ENCODE measurements at regions not wholly inside any gene's neighbourhood (a gene's known extent, or its start where the extent isn't known, plus 50 kb on each side); places are given as distances from the start of the nearest gene placed in this dataset.
"Not testable (repeated sequence)": the region's sequence is repeated elsewhere in the genome, so short reads cannot be mapped to it uniquely, and the experiment has no call there.

DNA sequence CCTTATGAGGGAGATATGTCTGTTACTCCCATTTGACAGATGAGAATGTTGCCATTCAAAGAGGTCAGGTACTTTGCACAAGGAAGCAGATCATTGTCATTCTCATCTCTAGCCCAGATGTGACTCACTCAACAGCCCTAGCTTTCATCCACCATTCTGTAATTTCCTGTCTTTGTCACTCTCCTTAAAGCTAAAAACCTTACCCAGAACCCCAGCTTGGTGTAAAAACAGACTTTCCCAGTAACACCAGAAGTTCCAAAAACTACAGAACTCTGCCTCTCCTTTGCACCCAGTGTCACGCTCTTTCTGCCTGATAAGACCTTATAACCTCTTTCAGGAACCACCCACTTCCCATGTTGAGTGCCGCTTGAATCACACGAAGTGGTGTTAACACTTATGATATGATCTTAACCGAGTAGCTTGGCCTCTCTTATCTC is 89.1 kb upstream of the SP4 start:
- Mint-ChIP-seq H3K4me1 (ENCODE audit: low read depth, unreplicated experiment) (no peaks in the 10 kb centered on the region), H3K4me3 (ENCODE audit: unreplicated experiment) (no peak overlapping the region), H3K27ac (ENCODE audit: unreplicated experiment) (no peak overlapping the region), H3K27me3 (ENCODE audit: unreplicated experiment) (no peaks in the 10 kb centered on the region), H3K9me3 (ENCODE audit: unreplicated experiment) (peaks cover 6% of the 10 kb centered on the region), H3K36me3 (ENCODE audit: unreplicated experiment) (no peaks in the 10 kb centered on the region)
- DNase-seq = no peak
- TF ChIP-seq, protein P1, sequence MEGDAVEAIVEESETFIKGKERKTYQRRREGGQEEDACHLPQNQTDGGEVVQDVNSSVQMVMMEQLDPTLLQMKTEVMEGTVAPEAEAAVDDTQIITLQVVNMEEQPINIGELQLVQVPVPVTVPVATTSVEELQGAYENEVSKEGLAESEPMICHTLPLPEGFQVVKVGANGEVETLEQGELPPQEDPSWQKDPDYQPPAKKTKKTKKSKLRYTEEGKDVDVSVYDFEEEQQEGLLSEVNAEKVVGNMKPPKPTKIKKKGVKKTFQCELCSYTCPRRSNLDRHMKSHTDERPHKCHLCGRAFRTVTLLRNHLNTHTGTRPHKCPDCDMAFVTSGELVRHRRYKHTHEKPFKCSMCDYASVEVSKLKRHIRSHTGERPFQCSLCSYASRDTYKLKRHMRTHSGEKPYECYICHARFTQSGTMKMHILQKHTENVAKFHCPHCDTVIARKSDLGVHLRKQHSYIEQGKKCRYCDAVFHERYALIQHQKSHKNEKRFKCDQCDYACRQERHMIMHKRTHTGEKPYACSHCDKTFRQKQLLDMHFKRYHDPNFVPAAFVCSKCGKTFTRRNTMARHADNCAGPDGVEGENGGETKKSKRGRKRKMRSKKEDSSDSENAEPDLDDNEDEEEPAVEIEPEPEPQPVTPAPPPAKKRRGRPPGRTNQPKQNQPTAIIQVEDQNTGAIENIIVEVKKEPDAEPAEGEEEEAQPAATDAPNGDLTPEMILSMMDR (IDR thresholded peaks at IDR 0.05; ENCODE audit: partially characterized antibody, unreplicated experiment) = no peak

- H3K27ac Mint-ChIP-seq (ENCODE audit: unreplicated experiment); H3K27me3 Mint-ChIP-seq (ENCODE audit: unreplicated experiment); H3K9me3 Mint-ChIP-seq (ENCODE audit: unreplicated experiment); H3K4me1 Mint-ChIP-seq (ENCODE audit: low read depth, unreplicated experiment); DNase-seq; H3K4me3 Mint-ChIP-seq (ENCODE audit: unreplicated experiment); H3K36me3 Mint-ChIP-seq (ENCODE audit: unreplicated experiment): not testable (repeated sequence)
Observed at GRCh38 chr7:21344900-21345299, 83.0 kb upstream of the SP4 start.

DNA sequence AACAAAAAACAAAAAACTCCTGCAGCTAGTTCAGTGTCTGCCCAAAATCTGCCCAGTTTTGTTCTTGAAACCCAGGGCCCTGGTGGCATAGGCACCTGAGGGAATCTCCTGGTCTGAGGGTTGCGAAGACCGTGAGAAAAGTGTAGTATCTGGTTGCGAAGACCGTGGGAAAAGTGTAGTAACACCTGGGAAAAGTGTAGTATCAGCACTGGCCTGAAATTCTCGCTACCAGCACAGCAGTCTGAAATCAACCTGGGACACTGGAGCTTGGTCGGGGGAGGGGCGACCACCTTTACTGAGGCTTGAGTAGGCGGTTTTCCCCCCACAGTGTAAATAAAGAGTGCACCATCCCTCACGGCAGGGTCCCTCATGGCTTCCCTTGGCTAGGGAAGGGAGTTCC is 82.5 kb upstream of the SP4 start:
- DNase-seq = no peak
- no peaks in the 10 kb centered on the region for H3K27me3 Mint-ChIP-seq (ENCODE audit: unreplicated experiment)
- no peaks in the 10 kb centered on the region for H3K36me3 Mint-ChIP-seq (ENCODE audit: unreplicated experiment)
- H3K4me1 Mint-ChIP-seq (ENCODE audit: low read depth, unreplicated experiment) = no peaks in the 10 kb centered on the region
- H3K9me3 Mint-ChIP-seq (ENCODE audit: unreplicated experiment) = peaks cover 2% of the 10 kb centered on the region
- no peak overlapping the region for H3K4me3 Mint-ChIP-seq (ENCODE audit: unreplicated experiment)
- TF ChIP-seq, protein P1 (IDR thresholded peaks at IDR 0.05; ENCODE audit: partially characterized antibody, unreplicated experiment) = no peak
- H3K27ac Mint-ChIP-seq (ENCODE audit: unreplicated experiment) = no peak overlapping the region

GRCh38 chr7:21346297-21346696 is 81.6 kb upstream of the SP4 start:
- DNase-seq = no peak
- H3K4me1 Mint-ChIP-seq (ENCODE audit: low read depth, unreplicated experiment) = no peaks in the 10 kb centered on the region

GRCh38 chr7:21352540-21353387 is 75.1 kb upstream of the SP4 start:
- no peak overlapping the region for H3K27ac Mint-ChIP-seq (ENCODE audit: unreplicated experiment)
- no peaks in the 10 kb centered on the region for H3K4me1 Mint-ChIP-seq (ENCODE audit: low read depth, unreplicated experiment)
- no peaks in the 10 kb centered on the region for H3K9me3 Mint-ChIP-seq (ENCODE audit: unreplicated experiment)
- TF ChIP-seq, protein P1 (IDR thresholded peaks at IDR 0.05; ENCODE audit: partially characterized antibody, unreplicated experiment) = no peak
- no peak for DNase-seq
- H3K27me3 Mint-ChIP-seq (ENCODE audit: unreplicated experiment) = no peaks in the 10 kb centered on the region
- no peaks in the 10 kb centered on the region for H3K36me3 Mint-ChIP-seq (ENCODE audit: unreplicated experiment)
- no peak overlapping the region for H3K4me3 Mint-ChIP-seq (ENCODE audit: unreplicated experiment)

More at GRCh38 chr7:21346297-21346696, 81.6 kb upstream of the SP4 start:
- TF ChIP-seq, protein P1 (IDR thresholded peaks at IDR 0.05; ENCODE audit: partially characterized antibody, unreplicated experiment) = no peak
- Mint-ChIP-seq H3K4me3 (ENCODE audit: unreplicated experiment) (no peak overlapping the region), H3K9me3 (ENCODE audit: unreplicated experiment) (no peaks in the 10 kb centered on the region), H3K36me3 (ENCODE audit: unreplicated experiment) (no peaks in the 10 kb centered on the region), H3K27me3 (ENCODE audit: unreplicated experiment) (no peaks in the 10 kb centered on the region), H3K27ac (ENCODE audit: unreplicated experiment) (no peak overlapping the region)
